Smooth muscle cell (in vitro differentiated cells): ENCODE measurements at regions not wholly inside any gene's neighbourhood (a gene's known extent, or its start where the extent isn't known, plus 50 kb on each side); places are given as distances from the start of the nearest gene placed in this dataset.

Experiments
- DNase-seq: peaks from one replicate; lab custom pipeline; 2025; ENCODE audit not compliant: unreplicated experiment; lab: John Stamatoyannopoulos, UW
- H2AFZ ChIP-seq: fragments of 200-600 bp; sonication (generic); 2 replicates; pipeline ENCODE4 v1.6.0; 2016; ENCODE audit warnings: antibody characterized with exemption, low read depth, mild to moderate bottlenecking
- H3F3A ChIP-seq: fragments of 200-600 bp; sonication (generic); 2 replicates; pipeline ENCODE4 v1.6.0; 2017; ENCODE audit warnings: antibody characterized with exemption, low read depth
- H3K27ac ChIP-seq: fragments of 200-600 bp; sonication (generic); 2 replicates; pipeline ENCODE4 v1.5.1; 2016; ENCODE audit warnings: low read depth, mild to moderate bottlenecking
- H3K27me3 ChIP-seq: fragments of 200-600 bp; sonication (generic); 2 replicates; pipeline ENCODE4 v1.6.1; 2016; ENCODE audit warnings: low read depth, mild to moderate bottlenecking
- H3K36me3 ChIP-seq: fragments of 200-600 bp; sonication (generic); 2 replicates; pipeline ENCODE4 v1.5.1; 2016; ENCODE audit warnings: low read depth
- H3K4me1 ChIP-seq: fragments of 200-600 bp; sonication (generic); 2 replicates; pipeline ENCODE4 v1.5.1; 2016; ENCODE audit warnings: low read depth
- H3K4me2 ChIP-seq: fragments of 200-600 bp; sonication (generic); 2 replicates; pipeline ENCODE4 v1.6.0; 2016; ENCODE audit warnings: mild to moderate bottlenecking
- H3K4me3 ChIP-seq: fragments of 200-600 bp; sonication (generic); 2 replicates; pipeline ENCODE4 v1.5.1; 2016; ENCODE audit warnings: mild to moderate bottlenecking
- H3K79me2 ChIP-seq: fragments of 200-600 bp; sonication (generic); 2 replicates; pipeline ENCODE4 v1.6.0; 2016; ENCODE audit warnings: low read depth, mild to moderate bottlenecking
- H3K9ac ChIP-seq: fragments of 200-600 bp; sonication (generic); 2 replicates; pipeline ENCODE4 v1.6.0; 2016; ENCODE audit warnings: low read depth
- H3K9me3 ChIP-seq: fragments of 200-600 bp; sonication (generic); replicated peaks from 2 replicates; pipeline ENCODE4 v1.5.1; 2016; ENCODE audit warnings: low read depth
- H4K20me1 ChIP-seq: fragments of 200-600 bp; sonication (generic); 2 replicates; pipeline ENCODE4 v1.6.0; 2016; ENCODE audit warnings: low read depth
- WGBS: methylation state at CpG from one replicate; pipeline ENCODE4 v1.1.7; 2016; ENCODE audit warnings: low lambda C conversion rate; 5-methylcytosine and 5-hydroxymethylcytosine counted together
- TF ChIP-seq, protein P1 (sequence below): fragments of 200-600 bp; sonication (generic); IDR thresholded peaks from 2 replicates; pipeline ENCODE4 v1.5.1; 2017; ENCODE audit warnings: borderline replicate concordance, mild to moderate bottlenecking, antibody characterized with exemption; ENCODE audit not compliant: insufficient read depth, poor library complexity, severe bottlenecking

DNA sequence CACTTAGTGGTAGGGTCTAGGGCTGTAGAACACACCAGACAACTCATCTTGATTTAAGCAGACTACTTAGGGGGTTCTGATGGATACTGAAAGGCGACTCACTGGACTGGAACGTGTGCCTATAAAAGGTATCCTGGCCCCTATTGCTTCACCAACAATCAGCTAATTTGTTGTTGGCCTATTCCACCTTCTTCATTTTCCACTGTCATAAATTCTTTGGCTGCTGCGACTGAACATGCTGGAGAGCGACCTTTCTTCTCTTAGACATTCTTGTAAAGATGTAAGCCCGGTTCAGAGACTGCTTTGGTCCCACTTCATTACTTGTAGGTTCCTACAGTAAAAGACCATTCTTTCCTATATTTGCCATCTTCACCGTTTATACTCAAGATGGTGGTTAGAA is 609.9 kb upstream of the CITED2 start:
- peak overlapping the region; percentile 77 for H3K27ac ChIP-seq
- no peak overlapping the region for H3K4me3 ChIP-seq
- DNase-seq = no peak
- peaks cover 15% of the 10 kb centered on the region for H3F3A ChIP-seq
- no peak overlapping the region for H2AFZ ChIP-seq
- no peaks in the 10 kb centered on the region for H4K20me1 ChIP-seq
- 68% methylated on average over 6 of the region's 6 CpGs for WGBS
- no peaks in the 10 kb centered on the region for H3K36me3 ChIP-seq
- H3K4me2 ChIP-seq = no peak overlapping the region
- no peak overlapping the region for H3K9ac ChIP-seq
- peaks cover 32% of the 10 kb centered on the region for H3K4me1 ChIP-seq
- no peaks in the 10 kb centered on the region for H3K9me3 ChIP-seq
- H3K27me3 ChIP-seq = no peaks in the 10 kb centered on the region
- TF ChIP-seq, protein P1, sequence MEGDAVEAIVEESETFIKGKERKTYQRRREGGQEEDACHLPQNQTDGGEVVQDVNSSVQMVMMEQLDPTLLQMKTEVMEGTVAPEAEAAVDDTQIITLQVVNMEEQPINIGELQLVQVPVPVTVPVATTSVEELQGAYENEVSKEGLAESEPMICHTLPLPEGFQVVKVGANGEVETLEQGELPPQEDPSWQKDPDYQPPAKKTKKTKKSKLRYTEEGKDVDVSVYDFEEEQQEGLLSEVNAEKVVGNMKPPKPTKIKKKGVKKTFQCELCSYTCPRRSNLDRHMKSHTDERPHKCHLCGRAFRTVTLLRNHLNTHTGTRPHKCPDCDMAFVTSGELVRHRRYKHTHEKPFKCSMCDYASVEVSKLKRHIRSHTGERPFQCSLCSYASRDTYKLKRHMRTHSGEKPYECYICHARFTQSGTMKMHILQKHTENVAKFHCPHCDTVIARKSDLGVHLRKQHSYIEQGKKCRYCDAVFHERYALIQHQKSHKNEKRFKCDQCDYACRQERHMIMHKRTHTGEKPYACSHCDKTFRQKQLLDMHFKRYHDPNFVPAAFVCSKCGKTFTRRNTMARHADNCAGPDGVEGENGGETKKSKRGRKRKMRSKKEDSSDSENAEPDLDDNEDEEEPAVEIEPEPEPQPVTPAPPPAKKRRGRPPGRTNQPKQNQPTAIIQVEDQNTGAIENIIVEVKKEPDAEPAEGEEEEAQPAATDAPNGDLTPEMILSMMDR = no peak
- H3K79me2 ChIP-seq = no peaks in the 10 kb centered on the region

DNA sequence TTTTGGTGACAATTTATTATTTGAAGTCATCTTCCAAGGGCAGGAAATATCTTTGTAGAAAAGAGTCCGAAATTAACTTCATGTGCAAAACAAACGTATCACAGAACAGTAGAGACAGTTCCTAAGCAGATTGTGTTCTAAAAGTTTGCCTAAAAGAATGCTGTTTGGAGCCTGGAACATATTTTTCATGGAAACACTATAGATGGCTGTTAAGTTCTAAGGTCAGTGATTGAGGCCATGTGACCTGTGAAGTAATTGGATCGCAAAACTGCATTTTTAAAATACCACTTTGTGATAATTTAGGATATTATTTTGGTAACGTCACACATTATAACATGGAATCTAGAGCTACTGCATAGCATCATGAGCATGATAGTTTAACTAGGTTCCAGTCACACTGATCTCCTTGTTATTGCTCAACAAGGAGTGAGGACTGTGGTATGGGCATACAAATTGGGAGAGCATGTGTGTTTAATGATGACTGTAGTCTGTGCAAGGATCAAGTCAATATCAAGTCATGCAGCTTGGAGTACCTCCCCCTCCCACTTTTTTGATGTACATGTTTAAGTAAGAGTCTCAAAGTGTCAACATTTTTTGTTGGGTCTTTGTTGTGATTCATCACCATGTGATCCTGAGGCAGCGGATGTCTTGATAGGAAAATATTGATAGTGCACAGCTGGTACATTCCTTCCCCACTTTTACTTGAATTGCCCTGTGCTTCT is 609.3 kb upstream of the CITED2 start:
- TF ChIP-seq, protein P1 = no peak
- WGBS = 48% methylated on average over 5 of the region's 5 CpGs
- Histone ChIP-seq H4K20me1 (no peaks in the 10 kb centered on the region), H3K27ac (peak overlapping the region; percentile 77), H3K36me3 (no peaks in the 10 kb centered on the region), H3K4me1 (peaks cover 38% of the 10 kb centered on the region), H3K4me2 (peak overlapping the region; percentile 76), H3F3A (peaks cover 21% of the 10 kb centered on the region), H3K27me3 (no peaks in the 10 kb centered on the region), H3K4me3 (no peak overlapping the region), H3K79me2 (no peaks in the 10 kb centered on the region), H3K9me3 (no peaks in the 10 kb centered on the region), H2AFZ (peak overlapping the region; percentile 60), H3K9ac (peak overlapping the region; percentile 29)
- no peak for DNase-seq

DNA sequence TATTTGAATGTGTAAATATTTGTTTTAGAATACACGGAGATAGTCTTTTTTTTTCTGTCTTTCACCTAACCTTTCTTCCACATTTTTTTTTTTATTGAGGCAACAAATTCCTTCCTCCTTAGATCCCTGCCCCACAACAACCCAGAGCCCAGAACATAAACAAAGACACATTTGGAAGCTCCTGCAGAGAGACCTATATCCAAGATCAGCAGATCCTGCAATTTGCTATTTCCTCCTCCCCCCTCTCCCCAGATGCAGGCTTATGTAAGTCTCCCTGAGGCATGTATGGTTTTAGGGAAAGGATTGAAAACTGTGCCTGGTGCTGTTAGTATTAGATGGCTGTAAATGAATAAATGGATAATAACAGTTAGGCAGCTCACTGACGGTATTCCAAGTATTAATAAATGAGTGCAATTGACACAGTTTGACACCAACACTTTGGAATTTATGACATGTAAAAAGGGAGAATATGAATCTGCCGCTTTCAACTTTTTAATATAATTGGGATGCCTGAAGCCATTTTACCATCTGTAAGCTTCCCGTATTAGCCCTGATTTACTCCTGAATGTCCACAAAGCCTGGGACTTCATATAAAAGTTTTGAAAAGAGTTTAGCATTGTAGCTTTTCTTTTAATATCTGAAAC is 608.3 kb upstream of the CITED2 start:
- Histone ChIP-seq H3K36me3 (no peaks in the 10 kb centered on the region), H2AFZ (peak overlapping the region; percentile 60), H3F3A (peaks cover 30% of the 10 kb centered on the region), H3K4me2 (peak overlapping the region; percentile 76), H3K27ac (peak overlapping the region; percentile 77), H3K9me3 (no peaks in the 10 kb centered on the region), H3K9ac (peak overlapping the region; percentile 29), H3K4me3 (peak overlapping the region; percentile 22), H3K79me2 (no peaks in the 10 kb centered on the region), H3K4me1 (peaks cover 47% of the 10 kb centered on the region), H3K27me3 (no peaks in the 10 kb centered on the region), H4K20me1 (no peaks in the 10 kb centered on the region)
- TF ChIP-seq, protein P1 = no peak
- no peak for DNase-seq
- 15% methylated on average over 4 of the region's 4 CpGs for WGBS

DNA sequence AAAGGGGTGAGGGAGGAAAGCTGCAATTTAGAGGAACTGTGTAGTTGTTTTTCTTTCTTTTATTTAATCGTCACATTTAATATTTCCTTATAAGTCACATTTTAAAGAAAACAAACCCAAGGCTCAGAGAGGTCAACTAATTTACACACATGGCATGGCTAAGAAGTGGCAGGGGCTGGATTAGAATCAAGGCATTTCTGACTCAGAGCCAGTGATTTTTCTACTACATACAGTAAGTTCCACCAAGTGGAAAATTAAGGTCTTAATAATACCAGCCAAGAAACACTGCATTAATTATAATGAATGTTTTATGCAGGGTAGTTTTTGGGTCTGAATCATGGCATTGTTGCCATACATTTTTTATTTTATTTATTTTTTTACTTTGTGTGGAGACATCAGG is 607.7 kb upstream of the CITED2 start:
- Histone ChIP-seq H3K4me3 (peak overlapping the region; percentile 22), H3K9me3 (no peaks in the 10 kb centered on the region), H3K79me2 (no peaks in the 10 kb centered on the region), H3K27me3 (no peaks in the 10 kb centered on the region), H3K4me1 (peaks cover 50% of the 10 kb centered on the region), H3K9ac (peak overlapping the region; percentile 28), H3F3A (peaks cover 30% of the 10 kb centered on the region), H4K20me1 (no peaks in the 10 kb centered on the region), H3K4me2 (peak overlapping the region; percentile 76), H2AFZ (no peak overlapping the region), H3K27ac (peak overlapping the region; percentile 77), H3K36me3 (no peaks in the 10 kb centered on the region)
- TF ChIP-seq, protein P1 = no peak
- 0% methylated on average over 1 of the region's 1 CpG for WGBS
- no peak for DNase-seq
